ENCODE measurements at regions not wholly inside any gene's neighbourhood (a gene's known extent, or its start where the extent isn't known, plus 50 kb on each side); places are given as distances from the start of the nearest gene placed in this dataset.

DNA sequence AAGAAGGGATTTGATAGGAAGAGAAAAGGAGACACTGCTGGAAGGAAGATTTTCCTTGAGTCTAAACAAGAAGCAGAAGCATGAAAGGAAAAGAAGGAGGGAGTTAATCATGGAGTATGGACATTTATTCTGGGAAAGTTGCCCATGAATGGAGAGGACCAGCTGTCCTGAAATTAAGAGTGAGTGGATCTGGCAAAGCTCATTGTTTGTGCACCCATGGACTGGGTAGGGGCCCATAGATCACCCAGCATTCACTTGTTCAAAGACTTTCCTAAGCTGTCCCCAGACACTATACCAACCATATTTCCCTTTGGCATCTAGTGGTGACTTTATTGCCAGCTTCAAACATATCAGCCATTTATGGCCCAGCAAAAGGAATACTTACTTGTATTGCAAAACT is 422.7 kb downstream of the FBXO15 start:
- no peak overlapping the region for H2AFZ ChIP-seq (ENCODE audit: low read length)
- no peak overlapping the region for H3K23ac ChIP-seq (ENCODE audit: insufficient read length, low read depth, low read length)
- H3K4me1 ChIP-seq (ENCODE audit: insufficient read depth, low read length) = no peaks in the 10 kb centered on the region; the same call in 1 of the 2 replicates
- no peak overlapping the region for H3K27ac ChIP-seq (ENCODE audit: insufficient read length, low read depth, low read length)
- no peak for DNase-seq
- no peaks in the 10 kb centered on the region for H3K23me2 ChIP-seq (ENCODE audit: insufficient read length, low read depth, low read length, poor library complexity, severe bottlenecking)
- no peak overlapping the region for H3K4ac ChIP-seq (ENCODE audit: low read depth, low read length)
- H3K14ac ChIP-seq (ENCODE audit: insufficient read depth, low read length) = no peak overlapping the region
- H3K9me3 Mint-ChIP-seq = peaks cover 1 to 2% of the 10 kb centered on the region in 2 experiments; a peak in 2 of 5 replicates
- H3K36me3 Mint-ChIP-seq (ENCODE audit: insufficient read depth in 1 of 3, low read depth in 3 of 3) = 0 out of 7 replicates have a peak, but pooled peaks cover 0 to 1% (median 0%) of the 10 kb centered on the region in 3 experiments
- H3K79me1 ChIP-seq (ENCODE audit: insufficient read depth, low read depth, low read length, poor library complexity, severe bottlenecking) = no peaks in the 10 kb centered on the region
- no peak overlapping the region for H4K91ac ChIP-seq (ENCODE audit: insufficient read length, low read depth, low read length)
- H3K27me3 ChIP-seq (ENCODE audit: insufficient read depth, low read length) = no peaks in the 10 kb centered on the region
- TF ChIP-seq, protein P1, sequence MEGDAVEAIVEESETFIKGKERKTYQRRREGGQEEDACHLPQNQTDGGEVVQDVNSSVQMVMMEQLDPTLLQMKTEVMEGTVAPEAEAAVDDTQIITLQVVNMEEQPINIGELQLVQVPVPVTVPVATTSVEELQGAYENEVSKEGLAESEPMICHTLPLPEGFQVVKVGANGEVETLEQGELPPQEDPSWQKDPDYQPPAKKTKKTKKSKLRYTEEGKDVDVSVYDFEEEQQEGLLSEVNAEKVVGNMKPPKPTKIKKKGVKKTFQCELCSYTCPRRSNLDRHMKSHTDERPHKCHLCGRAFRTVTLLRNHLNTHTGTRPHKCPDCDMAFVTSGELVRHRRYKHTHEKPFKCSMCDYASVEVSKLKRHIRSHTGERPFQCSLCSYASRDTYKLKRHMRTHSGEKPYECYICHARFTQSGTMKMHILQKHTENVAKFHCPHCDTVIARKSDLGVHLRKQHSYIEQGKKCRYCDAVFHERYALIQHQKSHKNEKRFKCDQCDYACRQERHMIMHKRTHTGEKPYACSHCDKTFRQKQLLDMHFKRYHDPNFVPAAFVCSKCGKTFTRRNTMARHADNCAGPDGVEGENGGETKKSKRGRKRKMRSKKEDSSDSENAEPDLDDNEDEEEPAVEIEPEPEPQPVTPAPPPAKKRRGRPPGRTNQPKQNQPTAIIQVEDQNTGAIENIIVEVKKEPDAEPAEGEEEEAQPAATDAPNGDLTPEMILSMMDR (conservative IDR thresholded peaks at IDR 0.05) = no peak
- H4K20me1 ChIP-seq (ENCODE audit: control insufficient read depth, insufficient read depth, insufficient read length) = no peaks in the 10 kb centered on the region
- peaks cover 5 to 6% of the 10 kb centered on the region in 2 experiments; a peak in 3 of 4 replicates for H3K4me1 Mint-ChIP-seq
- no peak overlapping the region for H4K5ac ChIP-seq (ENCODE audit: insufficient read length, low read depth, low read length)
- no peak overlapping the region for H3K18ac ChIP-seq (ENCODE audit: insufficient read length, low read depth, low read length)
- H3K9ac ChIP-seq (ENCODE audit: extremely low read depth, insufficient read length, low read length) = no peak overlapping the region
- H4K8ac ChIP-seq (replicated peaks; ENCODE audit: insufficient read length, low read depth, low read length) = no peak overlapping the region
- no peaks in the 10 kb centered on the region for H3K9me3 ChIP-seq (ENCODE audit: control insufficient read depth, low read depth, low read length)
- H2BK5ac ChIP-seq (ENCODE audit: insufficient read length, low read length) = no peak overlapping the region
- H2BK15ac ChIP-seq (ENCODE audit: low read depth, low read length) = no peak overlapping the region
- no peak overlapping the region for H2AK5ac ChIP-seq (ENCODE audit: insufficient read length, low read length)
- H2BK120ac ChIP-seq (ENCODE audit: low read depth, low read length, poor library complexity, severe bottlenecking) = no peak overlapping the region
- no peak overlapping the region for H2BK20ac ChIP-seq (ENCODE audit: low read depth, low read length, poor library complexity, severe bottlenecking)
- H3K27me3 Mint-ChIP-seq (ENCODE audit: low read depth) = no peaks in the 10 kb centered on the region
- H3K56ac ChIP-seq (ENCODE audit: insufficient read length, low read depth, low read length) = no peak overlapping the region
- peak overlapping the region in 1 of 3 experiments; percentile 1; a peak in 1 of 7 replicates for H3K27ac Mint-ChIP-seq
- no peak overlapping the region for H3T11ph ChIP-seq (ENCODE audit: low read length)
- H3K4me3 Mint-ChIP-seq = no peak overlapping the region
- no peak overlapping the region for H2BK12ac ChIP-seq (ENCODE audit: insufficient read length, low read depth, low read length)
- H3K4me2 ChIP-seq (ENCODE audit: insufficient read depth, insufficient read length, low read length) = no peak overlapping the region
- no peaks in the 10 kb centered on the region for H3K79me2 ChIP-seq (ENCODE audit: insufficient read depth, low read length)

Data from H9 (cell line).